SK-N-SH (cell line): ENCODE measurements at regions not wholly inside any gene's neighbourhood (a gene's known extent, or its start where the extent isn't known, plus 50 kb on each side); places are given as distances from the start of the nearest gene placed in this dataset.
A peak's percentile ranks its signal among the peaks of the same experiment; 100 is the strongest.

Source experiments
- CTCF ChIA-PET: fragments of 300-600, 350-600 bp; formaldehyde crosslinking; extraction: SDS; loops from one replicate; lab custom pipeline; 2021; lab: Yijun Ruan, JAX
- POLR2A ChIA-PET: fragments of 350-600 bp; sonication (Branson Sonifier 250); formaldehyde crosslinking; extraction: SDS; loops from one replicate; lab custom pipeline; 2020; ENCODE audit warnings: antibody characterized with exemption, inconsistent platforms; lab: Yijun Ruan, JAX
- DNase-seq: peaks from one replicate; pipeline ENCODE4 v3.0.0; 2012
- H2AFZ ChIP-seq: fragments of 200-600 bp; sonication (generic); 2 replicates; pipeline ENCODE4 v1.8.1; 2016; ENCODE audit warnings: antibody characterized with exemption, mild to moderate bottlenecking, low read depth
- H3F3A ChIP-seq: fragments of 200-600 bp; sonication (generic); replicated peaks from 2 replicates; pipeline ENCODE3; 2016; ENCODE audit warnings: antibody characterized with exemption, mild to moderate bottlenecking; ENCODE audit not compliant: insufficient read depth
- H3K27ac ChIP-seq, 2 experiments: fragments of 200-500 bp in 1 of 2; fragments of 200-600 bp in 1 of 2; sonication (Bioruptor generic) in 1 of 2; sonication (generic), shearing (Covaris generic) in 1 of 2; 2 replicates each; pipeline versions ENCODE4 v1.5.1 to v1.6.1; 2014 to 2016; ENCODE audit warnings: low read depth in 2 of 2, inconsistent platforms in 1 of 2, low read length in 1 of 2, mild to moderate bottlenecking in 1 of 2, mixed read lengths in 1 of 2
- H3K27me3 ChIP-seq: fragments of 200-600 bp; sonication (generic), shearing (Covaris generic); 2 replicates; pipeline ENCODE4 v1.6.1; 2016; ENCODE audit warnings: mixed run types; ENCODE audit not compliant: insufficient read depth
- H3K36me3 ChIP-seq, 2 experiments: fragments of 200-500 bp in 1 of 2; fragments of 200-600 bp in 1 of 2; sonication (Bioruptor generic) in 1 of 2; sonication (generic) in 1 of 2; replicated peaks in 1 of 2; 2 replicates each; pipeline versions ENCODE3 to v1.5.1; 2014 to 2016; ENCODE audit warnings: low read length in 1 of 2, mild to moderate bottlenecking in 1 of 2; ENCODE audit not compliant: insufficient read depth in 2 of 2, control insufficient read depth in 1 of 2
- H3K4me1 ChIP-seq, 2 experiments: fragments of 200-500 bp in 1 of 2; fragments of 200-600 bp in 1 of 2; sonication (Bioruptor generic) in 1 of 2; sonication (generic), shearing (Covaris generic) in 1 of 2; 2 replicates each; pipeline versions ENCODE4 v1.5.1 to v1.6.1; 2014 to 2016; ENCODE audit warnings: low read depth in 1 of 2, low read length in 1 of 2, mixed run types in 1 of 2; ENCODE audit not compliant: insufficient read depth in 2 of 2, control insufficient read depth in 1 of 2
- H3K4me2 ChIP-seq: fragments of 200-600 bp; sonication (generic), shearing (Covaris generic); 2 replicates; pipeline ENCODE4 v1.6.1; 2017; ENCODE audit warnings: mixed run types
- H3K4me3 ChIP-seq, 2 experiments: fragments of 200-500 bp in 1 of 2; fragments of 200-600 bp in 1 of 2; sonication (Bioruptor generic) in 1 of 2; sonication (generic), shearing (Covaris generic) in 1 of 2; 2 replicates each; pipeline versions ENCODE4 v1.5.1 to v1.8.1; 2014 to 2016; ENCODE audit warnings: low read depth in 2 of 2, inconsistent platforms in 1 of 2, low read length in 1 of 2, mild to moderate bottlenecking in 1 of 2, mixed read lengths in 1 of 2, moderate library complexity in 1 of 2
- H3K79me2 ChIP-seq: fragments of 200-600 bp; sonication (generic); 2 replicates; pipeline ENCODE4 v1.8.1; 2017; ENCODE audit warnings: mild to moderate bottlenecking; ENCODE audit not compliant: insufficient read depth
- H3K9ac ChIP-seq: fragments of 200-600 bp; sonication (generic); 2 replicates; pipeline ENCODE4 v1.6.1; 2017; ENCODE audit warnings: mixed run types
- H3K9me2 ChIP-seq: fragments of 200-600 bp; sonication (generic); 2 replicates; pipeline ENCODE4 v1.6.1; 2017; ENCODE audit warnings: mixed run types
- H3K9me3 ChIP-seq: fragments of 200-600 bp; sonication (generic); 2 replicates; pipeline ENCODE4 v1.6.1; 2017; ENCODE audit warnings: mixed run types, mild to moderate bottlenecking, moderate library complexity
- H4K20me1 ChIP-seq: fragments of 200-600 bp; sonication (generic); 2 replicates; pipeline ENCODE4 v1.6.1; 2017; ENCODE audit warnings: mild to moderate bottlenecking, mixed run types; ENCODE audit not compliant: insufficient read depth
- ELF1 ChIP-seq: IDR thresholded peaks from 2 replicates; pipeline ENCODE4 v1.4.0; 2012
- JUND ChIP-seq: IDR thresholded peaks from 2 replicates; pipeline ENCODE4 v1.4.0; 2012
- MXI1 ChIP-seq: IDR thresholded peaks from 2 replicates; pipeline ENCODE4 v1.6.1; 2012; ENCODE audit warnings: mild to moderate bottlenecking, low read depth, low read length, improper control_type of control experiment
- POLR2AphosphoS5 ChIP-seq: IDR thresholded peaks from 2 replicates; pipeline ENCODE4 v1.6.1; 2012; ENCODE audit warnings: low read depth, low read length
- TCF12 ChIP-seq: IDR thresholded peaks from 2 replicates; pipeline ENCODE4 v1.4.0; 2012
- WGBS: methylation state at CpG from one replicate; pipeline ENCODE4 v1.1.6; 2017; ENCODE audit warnings: low lambda C conversion rate; 5-methylcytosine and 5-hydroxymethylcytosine counted together
- TF ChIP-seq, protein P1 (sequence below): fragments of 150-350 bp; IDR thresholded peaks from 2 replicates; pipeline ENCODE4 v1.6.1; 2017; ENCODE audit warnings: antibody characterized with exemption, low read length, low read depth, borderline replicate concordance
- TF ChIP-seq, protein P2 (sequence below): IDR thresholded peaks from 2 replicates; pipeline ENCODE4 v1.6.1; 2012; ENCODE audit warnings: mild to moderate bottlenecking, low read depth, low read length, moderate library complexity
- TF ChIP-seq, protein P3 (sequence below): fragments of 200-600 bp; sonication (generic); IDR thresholded peaks from 2 replicates; pipeline ENCODE4 v1.6.1; 2017; ENCODE audit warnings: antibody characterized with exemption, mild to moderate bottlenecking, moderate library complexity

DNA sequence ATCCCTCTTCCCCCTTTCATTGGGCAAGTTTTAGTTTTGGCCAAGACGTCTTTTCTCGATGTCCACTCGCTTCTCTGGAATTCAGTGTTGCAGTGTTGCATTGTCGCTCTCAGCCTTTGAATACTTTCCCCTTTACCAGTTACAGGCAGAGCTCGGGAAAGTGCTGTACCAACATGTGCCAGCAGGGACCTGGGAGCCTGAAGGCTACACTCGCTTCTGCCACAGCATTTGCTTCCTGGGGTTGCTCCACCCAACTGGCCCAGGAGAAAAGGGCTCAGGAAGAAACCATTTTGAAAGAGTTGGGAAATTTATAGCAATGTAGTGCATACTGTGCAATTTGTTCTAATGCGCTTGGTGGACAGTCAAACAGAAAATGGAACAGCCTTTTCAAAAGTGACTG is 78.6 kb downstream of the LINC00237 start:
- POLR2A ChIA-PET: no interaction called here

DNA sequence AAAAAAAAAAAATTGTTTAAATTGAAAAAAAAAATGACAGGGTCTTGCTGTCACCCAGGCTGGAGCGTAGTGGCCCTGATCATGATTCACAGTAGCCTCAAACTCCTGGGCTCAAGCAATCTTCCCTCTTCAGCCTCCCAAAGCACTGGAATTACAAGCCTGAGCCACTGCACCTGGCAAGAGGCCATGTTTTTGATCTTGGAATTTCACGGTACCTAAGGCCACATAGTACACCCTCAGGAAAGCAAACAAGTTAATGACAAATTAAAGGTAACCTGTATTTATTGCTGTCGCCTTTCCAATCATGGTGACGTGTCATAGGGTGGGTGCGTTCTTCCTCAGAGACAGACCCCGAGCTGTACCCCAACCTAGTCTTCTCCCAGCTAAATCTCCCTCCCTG is 79.2 kb downstream of the LINC00237 start:
- Histone ChIP-seq H2AFZ (no peak overlapping the region), H3K9me3 (no peaks in the 10 kb centered on the region), H3K9me2 (no peaks in the 10 kb centered on the region), H3K79me2 (no peaks in the 10 kb centered on the region), H3K27me3 (no peaks in the 10 kb centered on the region; the same call in 1 of the 2 replicates), H4K20me1 (no peaks in the 10 kb centered on the region), H3F3A (no peaks in the 10 kb centered on the region), H3K4me1 (no peaks in the 10 kb centered on the region), H3K4me3 (no peak overlapping the region), H3K27ac (no peak overlapping the region), H3K36me3 (no peaks in the 10 kb centered on the region), H3K9ac (no peak overlapping the region), H3K4me2 (no peak overlapping the region)
- DNase-seq: no peak
- TF ChIP-seq TCF12 (no peak), POLR2AphosphoS5 (no peak), ELF1 (no peak), JUND (no peak)
- TF ChIP-seq, protein P1, sequence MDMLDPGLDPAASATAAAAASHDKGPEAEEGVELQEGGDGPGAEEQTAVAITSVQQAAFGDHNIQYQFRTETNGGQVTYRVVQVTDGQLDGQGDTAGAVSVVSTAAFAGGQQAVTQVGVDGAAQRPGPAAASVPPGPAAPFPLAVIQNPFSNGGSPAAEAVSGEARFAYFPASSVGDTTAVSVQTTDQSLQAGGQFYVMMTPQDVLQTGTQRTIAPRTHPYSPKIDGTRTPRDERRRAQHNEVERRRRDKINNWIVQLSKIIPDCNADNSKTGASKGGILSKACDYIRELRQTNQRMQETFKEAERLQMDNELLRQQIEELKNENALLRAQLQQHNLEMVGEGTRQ: no peak
- TF ChIP-seq, protein P2, sequence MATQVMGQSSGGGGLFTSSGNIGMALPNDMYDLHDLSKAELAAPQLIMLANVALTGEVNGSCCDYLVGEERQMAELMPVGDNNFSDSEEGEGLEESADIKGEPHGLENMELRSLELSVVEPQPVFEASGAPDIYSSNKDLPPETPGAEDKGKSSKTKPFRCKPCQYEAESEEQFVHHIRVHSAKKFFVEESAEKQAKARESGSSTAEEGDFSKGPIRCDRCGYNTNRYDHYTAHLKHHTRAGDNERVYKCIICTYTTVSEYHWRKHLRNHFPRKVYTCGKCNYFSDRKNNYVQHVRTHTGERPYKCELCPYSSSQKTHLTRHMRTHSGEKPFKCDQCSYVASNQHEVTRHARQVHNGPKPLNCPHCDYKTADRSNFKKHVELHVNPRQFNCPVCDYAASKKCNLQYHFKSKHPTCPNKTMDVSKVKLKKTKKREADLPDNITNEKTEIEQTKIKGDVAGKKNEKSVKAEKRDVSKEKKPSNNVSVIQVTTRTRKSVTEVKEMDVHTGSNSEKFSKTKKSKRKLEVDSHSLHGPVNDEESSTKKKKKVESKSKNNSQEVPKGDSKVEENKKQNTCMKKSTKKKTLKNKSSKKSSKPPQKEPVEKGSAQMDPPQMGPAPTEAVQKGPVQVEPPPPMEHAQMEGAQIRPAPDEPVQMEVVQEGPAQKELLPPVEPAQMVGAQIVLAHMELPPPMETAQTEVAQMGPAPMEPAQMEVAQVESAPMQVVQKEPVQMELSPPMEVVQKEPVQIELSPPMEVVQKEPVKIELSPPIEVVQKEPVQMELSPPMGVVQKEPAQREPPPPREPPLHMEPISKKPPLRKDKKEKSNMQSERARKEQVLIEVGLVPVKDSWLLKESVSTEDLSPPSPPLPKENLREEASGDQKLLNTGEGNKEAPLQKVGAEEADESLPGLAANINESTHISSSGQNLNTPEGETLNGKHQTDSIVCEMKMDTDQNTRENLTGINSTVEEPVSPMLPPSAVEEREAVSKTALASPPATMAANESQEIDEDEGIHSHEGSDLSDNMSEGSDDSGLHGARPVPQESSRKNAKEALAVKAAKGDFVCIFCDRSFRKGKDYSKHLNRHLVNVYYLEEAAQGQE: no peak
- POLR2A ChIA-PET: no interaction called here
- CTCF ChIA-PET: interaction anchor here (0.9 to 2.1 kb wide), 6 partner anchors 11 to 479 kb away, joined by 3 to 5 read pairs (median 3); no protein-coding TSS in a partner anchor
- 11% methylated on average over 6 of the region's 6 CpGs for WGBS

More for the DNA sequence above, 78.6 kb downstream of the LINC00237 start:
- peak; percentile 52 for DNase-seq
- no peak overlapping the region for H2AFZ ChIP-seq
- H3K9ac ChIP-seq: no peak overlapping the region
- H3K27ac ChIP-seq: no peak overlapping the region
- H3K4me3 ChIP-seq: no peak overlapping the region
- no peaks in the 10 kb centered on the region for H3K9me2 ChIP-seq
- TF ChIP-seq, protein P3, sequence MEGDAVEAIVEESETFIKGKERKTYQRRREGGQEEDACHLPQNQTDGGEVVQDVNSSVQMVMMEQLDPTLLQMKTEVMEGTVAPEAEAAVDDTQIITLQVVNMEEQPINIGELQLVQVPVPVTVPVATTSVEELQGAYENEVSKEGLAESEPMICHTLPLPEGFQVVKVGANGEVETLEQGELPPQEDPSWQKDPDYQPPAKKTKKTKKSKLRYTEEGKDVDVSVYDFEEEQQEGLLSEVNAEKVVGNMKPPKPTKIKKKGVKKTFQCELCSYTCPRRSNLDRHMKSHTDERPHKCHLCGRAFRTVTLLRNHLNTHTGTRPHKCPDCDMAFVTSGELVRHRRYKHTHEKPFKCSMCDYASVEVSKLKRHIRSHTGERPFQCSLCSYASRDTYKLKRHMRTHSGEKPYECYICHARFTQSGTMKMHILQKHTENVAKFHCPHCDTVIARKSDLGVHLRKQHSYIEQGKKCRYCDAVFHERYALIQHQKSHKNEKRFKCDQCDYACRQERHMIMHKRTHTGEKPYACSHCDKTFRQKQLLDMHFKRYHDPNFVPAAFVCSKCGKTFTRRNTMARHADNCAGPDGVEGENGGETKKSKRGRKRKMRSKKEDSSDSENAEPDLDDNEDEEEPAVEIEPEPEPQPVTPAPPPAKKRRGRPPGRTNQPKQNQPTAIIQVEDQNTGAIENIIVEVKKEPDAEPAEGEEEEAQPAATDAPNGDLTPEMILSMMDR: peak; percentile 34
- TF ChIP-seq MXI1: no peak
- TF ChIP-seq, all 33 proteins: peak for 1
- Histone ChIP-seq H3K79me2 (no peaks in the 10 kb centered on the region), H3K4me1 (no peaks in the 10 kb centered on the region), H3K27me3 (no peaks in the 10 kb centered on the region; the same call in 1 of the 2 replicates), H3K9me3 (no peaks in the 10 kb centered on the region), H3K4me2 (no peak overlapping the region), H3K36me3 (no peaks in the 10 kb centered on the region), H4K20me1 (no peaks in the 10 kb centered on the region), H3F3A (no peaks in the 10 kb centered on the region)
- 10% methylated on average over 7 of the region's 7 CpGs for WGBS
- CTCF ChIA-PET: interaction anchor here (0.9 to 2.1 kb wide), 7 partner anchors 12 to 588 kb away, joined by 3 to 5 read pairs (median 3); no protein-coding TSS in a partner anchor
